ENCODE measurements at regions not wholly inside any gene's neighbourhood (a gene's known extent, or its start where the extent isn't known, plus 50 kb on each side); places are given as distances from the start of the nearest gene placed in this dataset.

DNA sequence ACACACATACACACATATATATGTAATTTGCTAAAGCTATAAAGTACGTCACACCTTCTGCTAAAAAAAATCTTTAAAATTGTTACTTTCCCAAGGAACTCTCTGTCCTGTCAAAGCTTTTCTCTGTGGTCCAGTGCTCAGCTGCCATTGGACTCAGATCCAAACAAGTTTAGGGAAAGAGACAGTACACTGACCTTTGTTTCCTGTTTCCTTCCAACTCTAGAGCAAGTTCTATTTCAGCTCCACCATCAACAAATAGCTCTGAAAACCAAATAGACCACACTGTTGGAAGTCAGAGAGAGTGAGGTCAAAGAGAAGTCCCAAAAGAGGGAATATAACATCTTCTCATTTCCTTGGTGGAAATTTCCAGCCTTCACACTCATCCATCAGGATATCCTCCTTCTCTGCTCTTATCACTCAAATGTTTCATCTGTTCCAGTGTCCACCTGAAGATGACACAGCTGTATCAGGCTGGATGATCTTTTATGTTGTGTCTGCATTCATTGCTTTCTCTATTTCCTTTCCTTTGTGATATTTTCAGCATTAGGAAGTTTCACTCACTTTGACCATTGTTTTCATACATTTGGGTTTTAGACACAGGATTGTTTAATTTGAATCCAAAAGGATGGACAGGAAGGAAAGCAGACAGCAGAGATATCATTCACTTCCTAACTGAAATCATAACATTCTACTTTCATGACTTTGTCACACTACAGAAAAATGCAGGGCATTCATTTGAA lies 192.3 kb upstream of the NT5C1B start:
- no peak overlapping the region for H3K4me3 ChIP-seq (ENCODE audit: low read depth, low read length)
- FAIRE-seq = no peak

DNA sequence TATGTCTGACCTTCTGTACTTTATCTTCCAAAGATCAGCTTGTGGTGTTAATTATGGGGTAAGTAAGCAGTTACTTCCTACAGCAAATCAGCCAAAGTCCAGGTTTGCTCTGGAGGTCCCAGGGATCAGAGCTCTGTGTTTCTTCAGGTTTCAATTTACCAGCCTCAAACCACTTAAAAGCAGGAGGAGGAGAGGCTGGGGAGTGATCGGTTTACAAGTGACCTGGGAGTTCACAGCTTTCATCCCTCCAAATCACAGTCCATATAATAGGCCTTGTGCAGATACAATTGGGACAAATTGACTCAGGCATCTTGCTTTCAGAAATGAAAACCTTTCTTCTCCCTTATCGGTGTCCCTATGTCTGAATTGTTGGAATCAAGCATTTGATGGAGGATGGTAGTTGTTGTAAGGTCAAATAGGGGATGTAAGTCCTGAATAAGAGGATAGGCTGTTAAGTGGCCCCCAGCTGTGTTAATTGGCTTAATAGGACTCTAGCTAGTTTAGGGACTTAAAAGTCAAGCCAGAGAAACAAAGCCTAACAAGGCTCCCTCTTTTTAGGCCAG lies 188.0 kb upstream of the NT5C1B start:
- H3K27me3 ChIP-seq (ENCODE audit: control insufficient read depth, insufficient read depth, low read length) = no peaks in the 10 kb centered on the region
- DNase-seq (ENCODE audit: low read depth) (no peak), FAIRE-seq (no peak)
- no peak overlapping the region for H3K4me3 ChIP-seq (ENCODE audit: low read depth, low read length)
- no peaks in the 10 kb centered on the region for H3K36me3 ChIP-seq (ENCODE audit: control insufficient read depth, insufficient read depth, low read length)
- TF ChIP-seq, protein P1, sequence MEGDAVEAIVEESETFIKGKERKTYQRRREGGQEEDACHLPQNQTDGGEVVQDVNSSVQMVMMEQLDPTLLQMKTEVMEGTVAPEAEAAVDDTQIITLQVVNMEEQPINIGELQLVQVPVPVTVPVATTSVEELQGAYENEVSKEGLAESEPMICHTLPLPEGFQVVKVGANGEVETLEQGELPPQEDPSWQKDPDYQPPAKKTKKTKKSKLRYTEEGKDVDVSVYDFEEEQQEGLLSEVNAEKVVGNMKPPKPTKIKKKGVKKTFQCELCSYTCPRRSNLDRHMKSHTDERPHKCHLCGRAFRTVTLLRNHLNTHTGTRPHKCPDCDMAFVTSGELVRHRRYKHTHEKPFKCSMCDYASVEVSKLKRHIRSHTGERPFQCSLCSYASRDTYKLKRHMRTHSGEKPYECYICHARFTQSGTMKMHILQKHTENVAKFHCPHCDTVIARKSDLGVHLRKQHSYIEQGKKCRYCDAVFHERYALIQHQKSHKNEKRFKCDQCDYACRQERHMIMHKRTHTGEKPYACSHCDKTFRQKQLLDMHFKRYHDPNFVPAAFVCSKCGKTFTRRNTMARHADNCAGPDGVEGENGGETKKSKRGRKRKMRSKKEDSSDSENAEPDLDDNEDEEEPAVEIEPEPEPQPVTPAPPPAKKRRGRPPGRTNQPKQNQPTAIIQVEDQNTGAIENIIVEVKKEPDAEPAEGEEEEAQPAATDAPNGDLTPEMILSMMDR (IDR thresholded peaks at IDR 0.05; ENCODE audit: insufficient read depth, low read length, severe bottlenecking) = no peak

More for the DNA sequence above, 192.3 kb upstream of the NT5C1B start:
- Histone ChIP-seq H3K36me3 (ENCODE audit: control insufficient read depth, insufficient read depth, low read length) (no peaks in the 10 kb centered on the region), H3K27me3 (ENCODE audit: control insufficient read depth, insufficient read depth, low read length) (no peaks in the 10 kb centered on the region)
- no peak for DNase-seq (ENCODE audit: low read depth)
- TF ChIP-seq, protein P1 (IDR thresholded peaks at IDR 0.05; ENCODE audit: insufficient read depth, low read length, severe bottlenecking) = no peak

DNA sequence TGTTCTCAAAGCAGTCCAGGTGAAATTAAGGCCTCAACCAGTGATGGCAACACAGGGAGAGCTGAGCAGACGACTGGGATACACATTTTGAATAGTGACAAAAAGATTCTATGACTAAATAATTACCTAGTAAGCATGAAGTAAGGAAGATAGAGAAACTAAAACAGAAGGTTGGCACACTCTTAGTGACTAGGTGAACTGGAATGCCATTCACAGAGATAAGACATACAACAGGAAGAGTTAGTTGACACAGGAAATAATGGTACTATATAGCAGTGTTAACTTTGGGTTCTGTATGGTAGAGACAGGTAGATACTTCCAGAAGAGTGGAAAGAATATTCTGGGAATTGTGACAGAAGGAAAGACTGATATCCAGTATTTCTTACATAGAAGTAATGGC lies 181.8 kb upstream of the NT5C1B start:
- FAIRE-seq (no peak), DNase-seq (ENCODE audit: low read depth) (peak; percentile 80)
- Histone ChIP-seq H3K4me3 (ENCODE audit: low read depth, low read length) (no peak overlapping the region), H3K27me3 (ENCODE audit: control insufficient read depth, insufficient read depth, low read length) (no peaks in the 10 kb centered on the region), H3K36me3 (ENCODE audit: control insufficient read depth, insufficient read depth, low read length) (no peaks in the 10 kb centered on the region)
- TF ChIP-seq, protein P1 (IDR thresholded peaks at IDR 0.05; ENCODE audit: insufficient read depth, low read length, severe bottlenecking) = no peak

DNA sequence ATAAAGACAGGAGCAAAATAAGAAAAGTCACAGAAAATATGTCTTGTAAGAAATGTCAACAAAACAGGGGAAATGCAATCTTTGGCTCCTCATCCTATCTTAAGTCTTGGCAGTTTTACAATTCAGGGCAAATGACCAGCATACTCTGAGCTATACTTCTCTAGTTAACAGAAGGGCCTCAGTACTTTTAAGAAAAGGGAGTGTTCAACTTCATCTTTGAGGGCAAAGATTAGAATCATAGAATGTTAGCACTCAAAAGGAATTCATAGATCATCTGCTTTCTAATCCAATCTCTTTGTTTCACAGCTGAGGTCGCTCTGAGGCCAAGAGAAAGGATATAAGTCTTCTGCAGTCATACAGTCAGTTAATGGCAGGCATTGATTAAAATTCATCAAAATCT lies 174.0 kb upstream of the NT5C1B start:
- DNase-seq (ENCODE audit: low read depth) (no peak), FAIRE-seq (no peak)
- TF ChIP-seq, protein P1 (IDR thresholded peaks at IDR 0.05; ENCODE audit: insufficient read depth, low read length, severe bottlenecking) = no peak
- Histone ChIP-seq H3K27me3 (ENCODE audit: control insufficient read depth, insufficient read depth, low read length) (no peaks in the 10 kb centered on the region), H3K36me3 (ENCODE audit: control insufficient read depth, insufficient read depth, low read length) (no peaks in the 10 kb centered on the region), H3K4me3 (ENCODE audit: low read depth, low read length) (no peak overlapping the region)

DNA sequence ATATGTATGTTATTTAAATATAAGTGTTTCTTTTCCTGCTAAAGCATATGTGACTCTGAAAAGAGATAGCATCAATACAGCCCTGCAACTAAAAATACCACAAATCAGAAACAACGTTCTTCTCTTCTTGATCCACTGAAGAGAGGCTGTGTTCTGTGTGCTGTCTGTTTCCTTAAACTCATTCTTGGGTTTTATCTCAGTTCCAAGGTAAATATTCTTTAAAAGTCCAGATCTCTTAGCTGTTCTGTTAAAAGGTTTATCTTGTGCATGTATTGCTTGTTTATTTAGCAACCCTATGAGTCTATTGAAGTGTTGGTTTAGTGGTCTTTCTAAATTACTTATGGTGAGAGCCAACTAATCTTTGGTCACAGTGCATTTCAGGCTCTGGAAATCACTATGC lies 173.3 kb upstream of the NT5C1B start:
- Histone ChIP-seq H3K4me3 (ENCODE audit: low read depth, low read length) (no peak overlapping the region), H3K27me3 (ENCODE audit: control insufficient read depth, insufficient read depth, low read length) (no peaks in the 10 kb centered on the region), H3K36me3 (ENCODE audit: control insufficient read depth, insufficient read depth, low read length) (no peaks in the 10 kb centered on the region)
- DNase-seq (ENCODE audit: low read depth) (no peak), FAIRE-seq (no peak)
- TF ChIP-seq, protein P1 (IDR thresholded peaks at IDR 0.05; ENCODE audit: insufficient read depth, low read length, severe bottlenecking) = no peak
